ENCODE measurements at regions not wholly inside any gene's neighbourhood (a gene's known extent, or its start where the extent isn't known, plus 50 kb on each side); places are given as distances from the start of the nearest gene placed in this dataset.

- Histone ChIP-seq H3K4me3 (no peak overlapping the region), H3K36me3 (replicated peaks) (no peaks in the 10 kb centered on the region), H3K27me3 (ENCODE audit: low read depth) (no peaks in the 10 kb centered on the region), H3K9me3 (no peaks in the 10 kb centered on the region), H3K4me1 (no peaks in the 10 kb centered on the region)
- in situ Hi-C loops (cut with MboI; ENCODE audit: low sequenced_read_pairs), result no loop called here
- DNase-seq (ENCODE audit: low spot score in 2 of 2), result no peak
These were observed 1002.0 kb downstream of the REEP3 start for GRCh38 chr10:64523065-64523759.

- Histone ChIP-seq H3K27me3 (ENCODE audit: low read depth) (no peaks in the 10 kb centered on the region), H3K4me1 (no peaks in the 10 kb centered on the region), H3K36me3 (replicated peaks) (no peaks in the 10 kb centered on the region), H3K4me3 (no peak overlapping the region), H3K9me3 (no peaks in the 10 kb centered on the region)
- DNase-seq (ENCODE audit: low spot score in 2 of 2), result no peak
- in situ Hi-C loops (cut with MboI; ENCODE audit: low sequenced_read_pairs), result no loop called here
These were observed 1007.2 kb downstream of the REEP3 start for GRCh38 chr10:64528294-64529002.

GRCh38 chr10:64529003-64529350 is 1007.8 kb downstream of the REEP3 start:
- in situ Hi-C loops (cut with MboI; ENCODE audit: low sequenced_read_pairs), result no loop called here
- Histone ChIP-seq H3K9me3 (no peaks in the 10 kb centered on the region), H3K4me1 (no peaks in the 10 kb centered on the region), H3K27me3 (ENCODE audit: low read depth) (no peaks in the 10 kb centered on the region), H3K4me3 (no peak overlapping the region), H3K36me3 (replicated peaks) (no peaks in the 10 kb centered on the region)
- DNase-seq (ENCODE audit: low spot score in 2 of 2), result no peak

GRCh38 chr10:64534616-64535015 is 1013.4 kb downstream of the REEP3 start:
- in situ Hi-C loops (cut with MboI; ENCODE audit: low sequenced_read_pairs), result no loop called here
- no peaks in the 10 kb centered on the region for H3K27me3 ChIP-seq (ENCODE audit: low read depth)

GRCh38 chr10:64535131-64535867 is 1014.1 kb downstream of the REEP3 start:
- Histone ChIP-seq H3K9me3 (no peaks in the 10 kb centered on the region), H3K27me3 (ENCODE audit: low read depth) (no peaks in the 10 kb centered on the region), H3K36me3 (replicated peaks) (no peaks in the 10 kb centered on the region), H3K4me1 (no peaks in the 10 kb centered on the region), H3K4me3 (no peak overlapping the region)
- DNase-seq (ENCODE audit: low spot score in 2 of 2), result no peak
- in situ Hi-C loops (cut with MboI; ENCODE audit: low sequenced_read_pairs), result no loop called here

More at GRCh38 chr10:64534616-64535015, 1013.4 kb downstream of the REEP3 start:
- no peak for DNase-seq (ENCODE audit: low spot score in 2 of 2)
- Histone ChIP-seq H3K9me3 (no peaks in the 10 kb centered on the region), H3K4me1 (no peaks in the 10 kb centered on the region), H3K36me3 (replicated peaks) (no peaks in the 10 kb centered on the region), H3K4me3 (no peak overlapping the region)

- H3K4me1 ChIP-seq, result no peaks in the 10 kb centered on the region
- no peaks in the 10 kb centered on the region for H3K36me3 ChIP-seq (replicated peaks)
- no peaks in the 10 kb centered on the region for H3K9me3 ChIP-seq
- DNase-seq (ENCODE audit: low spot score in 2 of 2), result no peak
- H3K4me3 ChIP-seq, result no peak overlapping the region
- no peaks in the 10 kb centered on the region for H3K27me3 ChIP-seq (ENCODE audit: low read depth)
- in situ Hi-C loops (cut with MboI; ENCODE audit: low sequenced_read_pairs), result no loop called here
These were observed 1015.9 kb downstream of the REEP3 start for GRCh38 chr10:64537112-64537511.

GRCh38 chr10:64537928-64538327 is 1016.7 kb downstream of the REEP3 start:
- no peak for DNase-seq (ENCODE audit: low spot score in 2 of 2)
- Histone ChIP-seq H3K36me3 (replicated peaks) (no peaks in the 10 kb centered on the region), H3K4me3 (no peak overlapping the region), H3K4me1 (no peaks in the 10 kb centered on the region), H3K9me3 (no peaks in the 10 kb centered on the region), H3K27me3 (ENCODE audit: low read depth) (no peaks in the 10 kb centered on the region)
- in situ Hi-C loops (cut with MboI; ENCODE audit: low sequenced_read_pairs), result no loop called here

GRCh38 chr10:64546073-64546472 is 1024.9 kb downstream of the REEP3 start:
- Histone ChIP-seq H3K4me3 (no peak overlapping the region), H3K4me1 (no peaks in the 10 kb centered on the region), H3K9me3 (no peaks in the 10 kb centered on the region), H3K36me3 (replicated peaks) (no peaks in the 10 kb centered on the region), H3K27me3 (ENCODE audit: low read depth) (no peaks in the 10 kb centered on the region)
- in situ Hi-C loops (cut with MboI; ENCODE audit: low sequenced_read_pairs), result no loop called here
- DNase-seq (ENCODE audit: low spot score in 2 of 2), result no peak

- no peaks in the 10 kb centered on the region for H3K4me1 ChIP-seq
- no peaks in the 10 kb centered on the region for H3K36me3 ChIP-seq (replicated peaks)
- no peaks in the 10 kb centered on the region for H3K27me3 ChIP-seq (ENCODE audit: low read depth)
- H3K9me3 ChIP-seq, result no peaks in the 10 kb centered on the region
- in situ Hi-C loops (cut with MboI; ENCODE audit: low sequenced_read_pairs), result no loop called here
- DNase-seq (ENCODE audit: low spot score in 2 of 2), result no peak
- no peak overlapping the region for H3K4me3 ChIP-seq
These were observed 1026.0 kb downstream of the REEP3 start for GRCh38 chr10:64547168-64547567.

GRCh38 chr10:64555666-64556065 is 1034.5 kb downstream of the REEP3 start:
- no peaks in the 10 kb centered on the region for H3K9me3 ChIP-seq
- no peak for DNase-seq (ENCODE audit: low spot score in 2 of 2)
- no peaks in the 10 kb centered on the region for H3K27me3 ChIP-seq (ENCODE audit: low read depth)
- H3K36me3 ChIP-seq (replicated peaks), result no peaks in the 10 kb centered on the region
- H3K4me3 ChIP-seq, result no peak overlapping the region
- no peaks in the 10 kb centered on the region for H3K4me1 ChIP-seq
- in situ Hi-C loops (cut with MboI; ENCODE audit: low sequenced_read_pairs), result no loop called here

- in situ Hi-C loops (cut with MboI; ENCODE audit: low sequenced_read_pairs), result no loop called here
- Histone ChIP-seq H3K4me3 (no peak overlapping the region), H3K9me3 (no peaks in the 10 kb centered on the region), H3K4me1 (no peaks in the 10 kb centered on the region), H3K36me3 (replicated peaks) (no peaks in the 10 kb centered on the region), H3K27me3 (ENCODE audit: low read depth) (no peaks in the 10 kb centered on the region)
- no peak for DNase-seq (ENCODE audit: low spot score in 2 of 2)
These were observed 1037.1 kb downstream of the REEP3 start for GRCh38 chr10:64558094-64558835.

GRCh38 chr10:64571056-64571455 is 1049.9 kb downstream of the REEP3 start:
- in situ Hi-C loops (cut with MboI; ENCODE audit: low sequenced_read_pairs), result no loop called here
- DNase-seq (ENCODE audit: low spot score in 2 of 2), result no peak
- Histone ChIP-seq H3K9me3 (no peaks in the 10 kb centered on the region), H3K27me3 (ENCODE audit: low read depth) (no peaks in the 10 kb centered on the region), H3K4me3 (no peak overlapping the region), H3K4me1 (no peaks in the 10 kb centered on the region), H3K36me3 (replicated peaks) (no peaks in the 10 kb centered on the region)

GRCh38 chr10:64573623-64574325 is 1052.6 kb downstream of the REEP3 start:
- DNase-seq (ENCODE audit: low spot score in 2 of 2), result no peak
- Histone ChIP-seq H3K27me3 (ENCODE audit: low read depth) (no peaks in the 10 kb centered on the region), H3K4me3 (no peak overlapping the region), H3K4me1 (no peaks in the 10 kb centered on the region), H3K36me3 (replicated peaks) (no peaks in the 10 kb centered on the region), H3K9me3 (no peaks in the 10 kb centered on the region)
- in situ Hi-C loops (cut with MboI; ENCODE audit: low sequenced_read_pairs), result no loop called here

All from HAP-1 (cell line).